LHCN-M2 (cell line): ENCODE measurements at regions not wholly inside any gene's neighbourhood (a gene's known extent, or its start where the extent isn't known, plus 50 kb on each side); places are given as distances from the start of the nearest gene placed in this dataset.

Experiments
- DNase-seq: peaks from one replicate; pipeline ENCODE4 v3.0.0-alpha.2; 2012; ENCODE audit warnings: low read depth

- DNase-seq = no peak
Measured at GRCh38 chr9:115169003-115169402, 51.0 kb upstream of the TNC start.

- peak; percentile 90 for DNase-seq
Measured at GRCh38 chr9:115170358-115171073, 52.6 kb upstream of the TNC start.

- DNase-seq = no peak
Measured at GRCh38 chr9:115171921-115172388, 54.0 kb upstream of the TNC start.

GRCh38 chr9:115182264-115182663 lies 64.3 kb upstream of the TNC start:
- no peak for DNase-seq

GRCh38 chr9:115183436-115183835 lies 65.5 kb upstream of the TNC start:
- DNase-seq = no peak

GRCh38 chr9:115189686-115190085 lies 71.7 kb upstream of the TNC start:
- DNase-seq = peak; percentile 63

GRCh38 chr9:115191667-115192066 lies 73.7 kb upstream of the TNC start:
- DNase-seq = no peak

- DNase-seq = no peak
Measured at GRCh38 chr9:115192280-115192679, 74.3 kb upstream of the TNC start.

- DNase-seq = no peak
Measured at GRCh38 chr9:115192835-115193525, 75.0 kb upstream of the TNC start.

GRCh38 chr9:115193777-115194176 lies 75.8 kb upstream of the TNC start:
- DNase-seq = no peak

- DNase-seq = no peak
Measured at GRCh38 chr9:115194216-115194615, 76.3 kb upstream of the TNC start.

GRCh38 chr9:115195912-115196311 lies 78.0 kb upstream of the TNC start:
- no peak for DNase-seq

GRCh38 chr9:115196919-115197318 lies 79.0 kb upstream of the TNC start:
- DNase-seq = no peak

- DNase-seq = peak; percentile 92
Measured at GRCh38 chr9:115198001-115198400, 80.0 kb upstream of the TNC start.

- DNase-seq = peak; percentile 58
Measured at GRCh38 chr9:115200711-115201505, 83.0 kb upstream of the TNC start.

GRCh38 chr9:115202181-115202580 lies 84.2 kb upstream of the TNC start:
- DNase-seq = no peak

GRCh38 chr9:115202960-115203751 lies 85.2 kb upstream of the TNC start:
- DNase-seq = peak; percentile 47

GRCh38 chr9:115204904-115205453 lies 87.0 kb upstream of the TNC start:
- DNase-seq = peak; percentile 81

- no peak for DNase-seq
Measured at GRCh38 chr9:115207003-115207836, 89.3 kb upstream of the TNC start.

GRCh38 chr9:115208501-115208900 lies 90.5 kb upstream of the TNC start:
- DNase-seq = peak; percentile 37
